SH-SY5Y (cell line): ENCODE measurements at regions not wholly inside any gene's neighbourhood (a gene's known extent, or its start where the extent isn't known, plus 50 kb on each side); places are given as distances from the start of the nearest gene placed in this dataset.

Experiments
- GATA2 ChIP-seq: IDR thresholded peaks from 2 replicates; pipeline ENCODE4 v1.6.1; 2011; ENCODE audit warnings: mild to moderate bottlenecking, low read depth, low read length
- GATA3 ChIP-seq: IDR thresholded peaks from 2 replicates; pipeline ENCODE4 v1.6.1; 2011; ENCODE audit warnings: low read depth, mild to moderate bottlenecking, low read length, moderate library complexity

DNA sequence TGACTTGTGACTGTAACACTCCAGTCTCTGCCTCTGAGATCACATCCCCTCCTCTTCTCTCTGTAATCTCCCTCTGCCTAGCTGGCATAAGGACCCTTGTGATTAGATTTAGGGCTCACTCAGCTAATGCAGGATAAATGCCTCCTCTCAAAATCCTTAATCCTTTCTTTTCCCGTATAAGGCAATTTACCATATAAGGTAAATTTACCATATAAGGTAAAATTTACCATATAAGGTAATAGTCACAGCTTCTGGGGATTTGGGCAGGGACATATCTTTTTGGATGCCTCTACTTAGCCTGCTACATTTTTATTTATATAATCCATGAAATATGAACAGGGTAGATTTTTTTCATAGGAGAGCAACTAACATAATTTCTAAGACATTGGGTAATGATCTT is 318.0 kb upstream of the PUM3 start:
- TF ChIP-seq GATA2 (no peak), GATA3 (no peak)

DNA sequence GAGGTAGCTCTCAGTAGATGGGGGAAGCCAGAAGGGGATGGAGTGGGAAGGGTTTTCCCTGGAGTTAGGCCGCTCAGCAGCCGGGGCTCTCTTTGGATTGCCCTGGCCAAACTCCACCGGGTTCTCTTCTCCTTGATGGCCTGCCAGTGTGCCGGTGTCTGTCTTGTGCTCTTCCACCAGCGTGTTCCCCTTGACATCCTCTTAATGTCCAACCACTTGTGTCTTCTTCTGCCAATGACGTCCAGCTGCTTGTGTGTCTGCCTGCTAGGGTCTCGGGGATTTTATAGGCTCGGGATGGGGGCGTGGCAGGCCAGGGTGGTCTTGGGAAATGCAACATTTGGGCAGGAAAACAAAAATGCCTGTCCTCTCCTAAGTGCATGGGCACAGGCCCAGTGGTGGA is 313.1 kb upstream of the PUM3 start:
- no peak for TF ChIP-seq GATA3
- no peak for TF ChIP-seq GATA2

DNA sequence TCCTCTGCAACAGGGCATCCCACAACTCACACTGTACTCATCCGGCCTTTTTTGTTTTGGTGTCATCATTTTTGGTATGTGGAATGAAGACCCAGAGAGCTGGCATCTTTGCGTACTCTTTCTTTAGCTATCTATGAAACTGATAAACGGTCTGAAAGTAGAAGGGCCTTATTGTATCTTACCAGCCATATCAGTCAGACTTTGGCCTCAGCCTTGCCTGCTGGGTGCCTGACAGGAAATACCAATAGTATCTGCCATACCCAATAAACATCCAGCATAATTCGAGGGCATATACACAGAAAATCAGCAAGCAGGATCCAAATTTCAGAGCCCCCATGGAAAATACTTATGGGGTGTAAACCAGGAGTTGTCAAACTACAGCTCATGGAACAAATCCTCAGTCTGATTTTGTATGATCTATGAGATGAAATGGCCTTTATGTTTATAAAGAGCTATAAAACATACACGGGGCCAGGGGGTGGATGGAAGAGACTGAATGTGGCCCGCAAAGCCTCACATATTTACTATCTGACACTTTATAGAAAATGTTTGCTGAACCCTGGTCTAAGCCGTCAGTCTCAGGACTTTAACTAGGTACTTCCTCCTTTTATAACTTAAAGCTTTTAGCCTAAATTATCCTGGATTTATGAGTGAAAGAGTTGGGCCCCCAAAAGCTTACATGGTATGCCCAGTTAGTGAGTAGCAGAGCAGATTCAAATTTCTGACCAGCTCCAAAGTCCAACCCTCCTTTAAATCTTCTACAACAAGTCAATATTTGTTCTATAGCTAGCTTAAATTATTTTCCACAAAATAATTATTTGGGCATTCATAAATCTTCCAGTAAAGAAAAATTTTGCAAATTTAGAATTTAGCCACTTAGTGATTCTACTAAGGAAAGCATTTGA is 308.0 kb upstream of the PUM3 start:
- TF ChIP-seq GATA2 (no peak), GATA3 (no peak)

DNA sequence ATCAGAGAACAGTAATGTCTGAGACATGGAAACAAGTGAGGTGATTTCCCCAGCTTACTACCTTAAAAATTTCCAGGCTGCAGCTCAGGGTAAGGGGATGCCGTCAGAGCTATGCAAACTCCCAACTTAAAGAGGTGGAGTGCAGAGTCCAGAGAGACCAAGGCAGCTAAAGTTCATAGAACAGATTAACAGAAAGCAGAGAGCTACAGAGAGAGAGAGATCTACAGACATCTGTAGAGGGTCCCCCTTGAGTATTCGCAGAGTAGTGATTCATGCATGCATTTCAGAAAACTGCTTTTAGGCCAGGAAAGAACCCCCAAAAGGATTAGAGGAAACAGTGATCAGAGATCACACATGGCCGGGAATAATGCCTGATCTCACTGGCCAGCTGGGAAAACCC is 306.2 kb upstream of the PUM3 start:
- TF ChIP-seq GATA3 (no peak), GATA2 (no peak)

DNA sequence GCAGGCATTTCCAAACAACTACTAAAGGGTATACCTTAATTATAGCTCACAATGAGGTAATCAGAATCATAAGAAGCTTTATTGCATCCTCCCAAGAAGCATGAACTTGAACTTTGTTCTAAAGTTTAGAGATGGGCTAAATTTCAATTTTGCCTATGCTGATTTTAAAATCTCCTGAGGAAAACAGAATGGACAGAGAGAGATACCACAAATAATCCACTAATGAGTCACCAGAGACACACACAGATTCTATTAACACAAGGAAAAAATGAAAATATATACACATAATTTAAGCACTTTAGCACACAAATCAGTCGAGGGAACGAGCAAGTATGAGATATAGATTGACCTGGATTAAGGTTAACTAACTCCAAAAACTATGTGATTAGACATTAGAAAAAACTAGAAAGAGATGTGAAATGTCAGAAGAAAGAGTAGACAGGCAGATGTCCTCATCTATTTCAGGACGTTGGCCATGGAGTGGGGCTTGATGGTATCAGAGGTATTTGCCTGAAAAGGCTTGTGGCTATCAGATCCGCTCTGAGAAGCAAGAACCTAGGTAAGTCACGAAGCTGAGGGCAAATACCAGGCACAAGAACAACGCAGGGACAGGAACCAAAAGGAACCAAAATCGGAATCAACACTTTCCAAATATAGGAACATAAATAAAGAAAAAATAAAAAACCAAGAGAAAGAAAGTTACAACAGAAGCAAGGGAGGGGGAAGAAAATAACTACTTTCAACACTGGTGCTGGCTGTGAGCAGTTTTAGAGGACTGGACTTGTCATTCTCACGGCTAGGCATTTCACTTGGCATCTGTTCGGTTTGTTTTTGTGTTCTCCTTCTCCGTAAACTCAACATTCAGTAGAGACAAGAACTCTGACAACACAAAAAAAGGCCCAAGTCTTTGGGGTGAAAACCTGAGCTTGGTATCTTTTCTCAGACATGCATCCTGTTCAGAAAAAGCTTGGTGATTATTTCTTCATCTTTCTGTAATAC is 294.6 kb upstream of the PUM3 start:
- TF ChIP-seq GATA3, result no peak
- no peak for TF ChIP-seq GATA2

DNA sequence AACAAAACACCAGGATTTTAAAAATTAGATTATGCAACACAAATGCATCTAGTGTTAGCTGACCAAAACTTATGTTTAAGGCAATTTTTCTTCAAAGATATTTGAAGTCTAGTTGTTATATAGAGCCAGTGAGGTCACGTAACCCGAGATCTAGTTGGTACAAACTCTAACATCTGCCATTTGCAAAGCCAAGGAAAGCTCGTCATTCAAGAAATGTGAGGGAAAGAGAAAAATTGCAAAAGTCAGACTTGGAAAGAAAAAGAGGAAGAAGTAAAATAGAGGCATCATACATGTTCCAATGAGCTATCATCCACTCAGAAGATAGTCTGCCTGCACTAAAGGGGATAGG is 293.4 kb upstream of the PUM3 start:
- no peak for TF ChIP-seq GATA2
- no peak for TF ChIP-seq GATA3

DNA sequence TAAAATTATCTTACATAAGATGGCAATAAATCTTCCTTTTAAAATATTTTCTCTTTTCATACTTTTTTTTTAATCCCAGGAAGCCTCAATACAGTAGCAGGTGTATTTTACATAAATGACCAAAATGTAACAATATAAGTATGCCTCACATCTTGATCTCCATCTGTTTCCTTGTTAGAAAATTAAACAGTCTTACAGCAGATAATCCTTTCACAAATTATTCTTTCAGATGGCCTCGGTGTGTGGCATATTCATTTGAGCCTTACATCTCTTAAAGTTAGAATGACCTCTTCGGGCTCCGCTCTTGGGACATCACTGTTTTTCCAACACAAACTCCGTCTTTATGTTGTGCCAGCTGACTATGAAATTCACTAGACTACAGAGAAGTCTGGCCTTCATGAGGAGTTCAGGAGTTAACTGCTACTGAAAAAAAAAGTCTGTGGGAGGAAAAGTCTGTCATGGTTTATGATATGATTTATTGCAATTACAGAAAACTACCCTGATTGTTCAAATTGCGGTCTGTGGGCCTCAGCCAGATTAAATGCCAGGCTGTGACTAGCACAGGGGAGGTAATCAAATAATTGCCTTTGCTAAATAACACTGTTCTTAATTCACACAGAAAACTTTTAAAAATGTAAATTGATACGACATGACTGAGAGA is 292.9 kb upstream of the PUM3 start:
- TF ChIP-seq GATA2 (no peak), GATA3 (no peak)

DNA sequence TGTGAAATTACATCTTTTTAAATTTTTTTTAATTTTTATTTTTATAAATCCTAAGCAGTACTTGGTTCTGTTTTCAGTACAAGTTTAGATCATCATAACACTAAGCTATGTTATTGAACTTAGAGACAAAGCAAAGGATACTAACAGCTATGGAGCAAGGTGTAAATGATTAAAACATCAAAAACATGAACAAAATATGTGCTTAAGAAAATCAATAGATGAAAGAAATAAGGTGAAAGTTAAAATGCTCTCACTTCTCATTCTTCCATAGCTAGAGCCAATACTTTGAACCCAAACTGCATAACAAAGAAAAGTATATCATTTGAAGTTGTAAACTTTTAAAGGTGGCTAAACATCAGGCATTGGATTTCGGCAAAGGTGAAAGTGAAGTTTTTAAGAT is 292.3 kb upstream of the PUM3 start:
- no peak for TF ChIP-seq GATA3

DNA sequence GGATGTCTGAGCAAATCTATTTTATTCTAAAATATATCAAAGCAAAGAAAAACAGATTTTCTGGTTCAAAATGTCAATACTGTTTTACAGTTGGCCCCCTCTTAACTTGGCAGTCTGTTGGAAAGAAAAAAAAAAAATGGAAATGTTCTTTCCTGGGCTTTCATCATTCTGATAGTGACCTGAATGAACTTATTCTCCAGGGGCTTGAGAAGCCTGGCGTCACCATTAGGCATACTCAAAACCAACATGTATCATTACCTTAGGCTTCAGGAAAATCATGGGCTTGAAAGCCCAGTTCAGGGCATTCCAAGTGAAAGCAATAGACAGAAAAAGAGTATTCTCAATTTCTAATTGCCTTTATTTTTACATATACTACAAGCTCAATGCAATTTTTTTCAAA is 283.7 kb upstream of the PUM3 start:
- TF ChIP-seq GATA2, result no peak
- no peak for TF ChIP-seq GATA3

DNA sequence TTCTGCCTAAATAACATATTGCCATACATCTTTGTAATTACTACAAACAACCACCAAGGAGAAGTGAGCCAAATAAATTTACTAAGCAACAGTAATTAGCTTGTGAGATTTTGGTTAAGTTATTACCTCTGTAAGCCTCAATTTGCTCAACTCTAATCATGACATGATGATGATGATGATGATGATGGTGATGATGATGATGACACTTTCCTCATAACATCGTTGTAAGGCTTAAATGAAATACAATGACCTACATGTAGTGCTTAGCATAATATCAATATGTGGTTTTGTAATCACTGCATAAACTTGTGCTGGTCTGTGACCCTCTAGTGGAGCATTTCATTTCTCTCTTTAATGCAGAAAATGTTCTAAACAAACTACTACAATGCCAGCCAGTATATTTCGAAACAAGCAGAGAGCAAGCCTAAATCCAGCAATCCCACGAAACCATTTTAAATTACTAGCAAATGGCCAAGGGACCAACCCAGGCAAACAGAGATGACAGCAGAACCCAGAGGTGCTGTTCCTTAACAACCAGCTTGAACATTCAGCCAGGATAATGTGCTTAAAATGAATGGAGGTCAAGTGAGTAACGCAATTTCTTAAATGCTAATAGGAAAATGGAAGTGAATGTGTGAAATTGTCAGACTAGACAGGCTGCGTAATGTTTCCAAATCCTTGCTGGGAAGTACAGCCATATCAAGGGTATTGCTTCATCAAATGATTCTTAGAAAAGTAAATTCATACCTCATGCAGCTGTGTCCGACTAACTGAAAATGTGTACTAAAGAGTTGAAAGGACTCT is 281.9 kb upstream of the PUM3 start:
- no peak for TF ChIP-seq GATA2

DNA sequence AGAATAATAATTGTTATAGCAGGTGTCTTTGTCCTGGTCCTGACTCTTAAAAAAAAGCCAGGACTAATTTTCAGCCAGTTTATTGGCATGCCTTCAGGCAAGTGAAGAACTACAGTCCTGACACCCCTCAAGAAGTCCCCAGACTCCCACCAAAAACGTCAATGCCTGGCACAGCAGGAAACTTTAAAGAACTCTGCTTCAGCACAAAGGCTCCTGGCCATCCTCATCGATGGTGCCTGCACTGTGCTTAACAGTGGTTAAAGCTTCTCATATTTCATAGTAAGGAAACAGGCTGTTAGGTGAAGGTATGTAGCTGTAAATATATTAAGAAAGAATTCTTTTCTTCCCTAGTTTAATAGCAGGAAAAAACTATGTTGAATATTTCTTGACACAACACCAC is 280.1 kb upstream of the PUM3 start:
- TF ChIP-seq GATA2 (no peak), GATA3 (no peak)

DNA sequence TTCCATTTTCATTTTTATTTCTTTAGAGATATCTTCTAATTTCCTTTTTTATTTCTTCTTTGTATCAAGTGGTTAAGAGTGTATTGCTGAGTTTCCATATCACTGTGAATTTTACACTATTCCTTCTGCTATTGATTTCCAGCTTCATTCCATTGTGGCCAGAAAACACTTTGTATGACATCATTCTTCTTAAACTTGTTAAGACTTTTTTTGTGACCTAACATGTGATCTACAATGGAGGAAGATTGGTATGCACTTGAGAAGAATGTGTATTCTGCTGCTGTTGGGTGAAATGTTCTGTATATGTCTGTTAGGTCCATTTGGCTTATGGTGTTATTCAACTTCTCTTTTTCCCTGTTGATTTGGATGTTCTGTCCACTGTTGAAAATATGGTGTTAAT is 274.2 kb upstream of the PUM3 start:
- TF ChIP-seq GATA3, result no peak
- TF ChIP-seq GATA2, result no peak

DNA sequence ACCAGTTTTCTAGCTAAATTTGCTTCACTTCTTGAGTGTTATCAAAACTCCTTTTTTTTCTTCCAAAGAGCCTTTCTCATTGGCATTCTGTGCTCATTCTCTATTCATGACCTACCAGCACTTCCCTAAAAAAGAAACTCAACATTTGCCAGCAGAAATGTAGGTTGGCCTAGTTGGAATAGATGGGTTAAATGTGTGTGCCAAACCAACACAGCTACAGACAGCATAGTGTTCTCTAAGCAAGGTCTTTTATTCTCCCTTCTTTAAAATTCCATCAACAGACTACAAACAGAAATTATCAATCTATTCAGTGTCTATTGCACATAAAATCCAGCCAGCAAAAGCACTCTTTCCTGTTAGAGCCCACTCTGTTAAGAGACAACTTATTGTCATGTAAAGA is 255.8 kb upstream of the PUM3 start:
- no peak for TF ChIP-seq GATA2
- no peak for TF ChIP-seq GATA3
